ENCODE measurements at regions not wholly inside any gene's neighbourhood (a gene's known extent, or its start where the extent isn't known, plus 50 kb on each side); places are given as distances from the start of the nearest gene placed in this dataset.

DNA sequence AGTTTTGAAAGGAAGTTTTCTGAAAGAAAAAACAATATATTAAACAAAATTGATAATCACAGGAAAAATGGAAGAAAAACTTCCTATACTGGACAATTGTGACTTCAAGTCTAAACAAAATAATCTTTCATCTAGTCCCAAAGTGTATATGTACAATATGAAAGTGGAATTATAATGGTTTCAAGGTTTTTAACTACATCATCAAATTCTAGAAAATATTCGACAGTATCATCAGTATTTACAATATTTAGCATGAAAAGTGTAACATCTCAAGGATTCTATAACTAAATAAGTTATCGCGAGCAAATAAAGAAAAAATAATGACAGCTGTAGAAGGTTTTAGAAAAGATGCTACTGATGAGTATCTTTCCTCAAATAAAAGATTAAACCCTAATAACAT, 310.9 kb upstream of the LRFN5 start:
- no peak overlapping the region for H3K4me3 ChIP-seq
- no peak overlapping the region for H3K4me2 ChIP-seq
- Mint-ChIP-seq H3K4me1 (peaks cover 4% of the 10 kb centered on the region; the same call in 2 of the 3 replicates), H3K4me3 (no peak overlapping the region), H3K27me3 (ENCODE audit: insufficient read depth, low read depth, poor library complexity) (no peaks in the 10 kb centered on the region), H3K9me3 (no peaks in the 10 kb centered on the region), H3K27ac (no peak overlapping the region), H3K36me3 (ENCODE audit: low read depth) (no peaks in the 10 kb centered on the region)
- H4K20me1 ChIP-seq (replicated peaks; ENCODE audit: insufficient read depth) = no peaks in the 10 kb centered on the region
- TF ChIP-seq REST (IDR thresholded peaks at IDR 0.05; ENCODE audit: unreplicated experiment) = no peak
- TF ChIP-seq, protein P1, sequence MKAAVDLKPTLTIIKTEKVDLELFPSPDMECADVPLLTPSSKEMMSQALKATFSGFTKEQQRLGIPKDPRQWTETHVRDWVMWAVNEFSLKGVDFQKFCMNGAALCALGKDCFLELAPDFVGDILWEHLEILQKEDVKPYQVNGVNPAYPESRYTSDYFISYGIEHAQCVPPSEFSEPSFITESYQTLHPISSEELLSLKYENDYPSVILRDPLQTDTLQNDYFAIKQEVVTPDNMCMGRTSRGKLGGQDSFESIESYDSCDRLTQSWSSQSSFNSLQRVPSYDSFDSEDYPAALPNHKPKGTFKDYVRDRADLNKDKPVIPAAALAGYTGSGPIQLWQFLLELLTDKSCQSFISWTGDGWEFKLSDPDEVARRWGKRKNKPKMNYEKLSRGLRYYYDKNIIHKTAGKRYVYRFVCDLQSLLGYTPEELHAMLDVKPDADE (IDR thresholded peaks at IDR 0.05) = no peak
- no peak for TF ChIP-seq EZH2 (IDR thresholded peaks at IDR 0.05; ENCODE audit: low read depth, unreplicated experiment)
- TF ChIP-seq ZNF114 (CRISPR knock-in tag; IDR thresholded peaks at IDR 0.05) = no peak
- TF ChIP-seq CREB1 (CRISPR knock-in tag; IDR thresholded peaks at IDR 0.05; ENCODE audit: low read depth) = no peak
- TF ChIP-seq ZNF462 (CRISPR knock-in tag; IDR thresholded peaks at IDR 0.05) = no peak
- no peak for TF ChIP-seq STAT1 (IDR thresholded peaks at IDR 0.05; ENCODE audit: unreplicated experiment)
- no peak for TF ChIP-seq CTCF (conservative IDR thresholded peaks at IDR 0.05; ENCODE audit: low read depth in 2 of 2)
- no peak for TF ChIP-seq JUNB (IDR thresholded peaks at IDR 0.05; ENCODE audit: unreplicated experiment)
- no peak for TF ChIP-seq EZH2phosphoT487 (IDR thresholded peaks at IDR 0.05; ENCODE audit: unreplicated experiment)
- H3K36me3 ChIP-seq (ENCODE audit: insufficient read depth) = no peaks in the 10 kb centered on the region
- ATAC-seq = no peak
- H3K79me2 ChIP-seq (replicated peaks; ENCODE audit: insufficient read depth) = no peaks in the 10 kb centered on the region
- H3K27ac ChIP-seq (ENCODE audit: low read depth) = no peak overlapping the region
- H3F3A ChIP-seq (replicated peaks; ENCODE audit: low read depth) = no peaks in the 10 kb centered on the region
- no peak overlapping the region for H2AFZ ChIP-seq
- DNase-seq (ENCODE audit: low spot score) = no peak
- H3K4me1 ChIP-seq (ENCODE audit: insufficient read depth) = peaks cover 4% of the 10 kb centered on the region
- no peaks in the 10 kb centered on the region for H3K9me2 ChIP-seq (ENCODE audit: insufficient read depth)
- no peaks in the 10 kb centered on the region for H3K27me3 ChIP-seq (ENCODE audit: insufficient read depth)

Data from GM23338 (cell line).